Gastrocnemius medialis (tissue), 4 donors: ENCODE measurements at regions not wholly inside any gene's neighbourhood (a gene's known extent, or its start where the extent isn't known, plus 50 kb on each side); places are given as distances from the start of the nearest gene placed in this dataset.

Source experiments
- CTCF ChIP-seq, 5 experiments: fragments of 450-650 bp in 3 of 5; fragments of 200-600 bp in 2 of 5; sonication (generic) in 2 of 5; IDR thresholded peaks in 4 of 5; conservative IDR thresholded peaks in 1 of 5; 1 replicate in 4 of 5; 2 replicates in 1 of 5; pipeline ENCODE4 v1.5.1; 2016 to 2019; ENCODE audit warnings: antibody characterized with exemption in 5 of 5, mild to moderate bottlenecking in 3 of 5, moderate library complexity in 3 of 5
- POLR2A ChIP-seq, 2 donors: fragments of 450-650 bp; IDR thresholded peaks; one replicate each; pipeline ENCODE4 v1.6.1; 2017; ENCODE audit warnings: antibody characterized with exemption in 2 of 2, mild to moderate bottlenecking in 2 of 2, moderate library complexity in 2 of 2

- TF ChIP-seq CTCF (IDR thresholded peaks at IDR 0.05 in 4 of 5, conservative IDR thresholded peaks at IDR 0.05 in 1 of 5) (no peak), POLR2A (IDR thresholded peaks at IDR 0.05) (no peak)
These were observed 166.6 kb downstream of the VAPA start for GRCh38 chr18:10080372-10080771.
